GM18858 (cell line): ENCODE measurements at regions not wholly inside any gene's neighbourhood (a gene's known extent, or its start where the extent isn't known, plus 50 kb on each side); places are given as distances from the start of the nearest gene placed in this dataset.
"Not testable (repeated sequence)": the region's sequence is repeated elsewhere in the genome, so short reads cannot be mapped to it uniquely, and the experiment has no call there.

Experiments used
- ATAC-seq: cut with Tn5 transposase; IDR thresholded peaks from one replicate; pipeline ENCODE4 v1.9.1; 2021; ENCODE audit not compliant: unreplicated experiment

DNA sequence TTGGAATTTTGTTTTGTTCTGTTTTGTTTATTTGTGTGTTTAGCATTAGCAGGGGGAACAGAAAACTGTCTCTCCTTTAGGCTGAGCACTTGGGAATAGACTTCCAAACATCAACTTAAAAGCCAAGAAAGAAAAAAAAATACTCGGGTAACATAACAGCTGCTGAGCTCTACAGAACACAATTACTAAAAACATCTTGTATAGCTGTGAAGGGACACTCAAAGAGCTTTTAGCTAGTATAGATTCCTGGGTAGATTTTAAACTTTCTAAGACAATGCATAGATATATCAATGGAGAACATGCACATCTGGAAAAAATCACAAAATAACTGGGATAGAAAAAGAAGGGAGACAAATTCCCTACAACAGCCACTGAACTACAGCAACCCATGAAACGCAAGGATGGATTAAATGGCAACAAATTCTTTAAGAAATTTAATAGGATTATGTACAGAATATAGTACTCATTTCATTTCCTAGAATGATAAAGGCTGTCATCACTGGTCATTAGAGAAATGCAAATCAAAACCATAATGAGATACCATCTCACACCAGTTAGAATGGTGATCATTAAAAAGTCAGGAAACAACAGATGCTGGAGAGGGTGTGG is 174.3 kb upstream of the KRR1 start:
- ATAC-seq: no peak

- ATAC-seq: no peak
These were observed 173.5 kb upstream of the KRR1 start for GRCh38 chr12:75684678-75685616.

DNA sequence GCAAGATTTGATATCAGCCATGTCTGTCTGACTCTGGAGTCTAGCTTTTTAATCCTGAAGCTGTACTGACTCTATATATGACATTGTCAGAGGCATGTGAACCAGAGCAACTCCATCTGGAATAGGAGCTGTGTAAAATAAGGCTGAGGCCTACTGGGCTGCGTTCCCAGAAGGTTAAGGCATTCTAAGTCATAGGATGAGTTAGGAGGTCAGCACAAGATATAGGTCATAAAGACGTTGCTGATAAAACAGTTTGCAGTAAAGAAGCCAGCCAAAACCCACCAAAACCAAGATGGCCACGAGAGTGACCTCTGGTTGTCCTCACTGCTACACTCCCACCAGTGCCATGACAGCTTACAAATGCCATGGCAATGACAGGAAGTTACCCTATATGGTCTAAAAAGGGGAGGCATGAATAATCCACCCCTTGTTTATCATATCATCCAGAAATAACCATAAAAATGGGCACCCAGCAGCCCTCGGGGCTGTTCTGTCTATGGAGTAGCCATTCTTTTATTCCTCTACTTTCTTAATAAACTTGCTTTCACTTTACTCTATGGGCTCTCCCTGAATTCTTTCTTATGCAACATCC is 172.7 kb upstream of the KRR1 start:
- not testable (repeated sequence) for ATAC-seq

DNA sequence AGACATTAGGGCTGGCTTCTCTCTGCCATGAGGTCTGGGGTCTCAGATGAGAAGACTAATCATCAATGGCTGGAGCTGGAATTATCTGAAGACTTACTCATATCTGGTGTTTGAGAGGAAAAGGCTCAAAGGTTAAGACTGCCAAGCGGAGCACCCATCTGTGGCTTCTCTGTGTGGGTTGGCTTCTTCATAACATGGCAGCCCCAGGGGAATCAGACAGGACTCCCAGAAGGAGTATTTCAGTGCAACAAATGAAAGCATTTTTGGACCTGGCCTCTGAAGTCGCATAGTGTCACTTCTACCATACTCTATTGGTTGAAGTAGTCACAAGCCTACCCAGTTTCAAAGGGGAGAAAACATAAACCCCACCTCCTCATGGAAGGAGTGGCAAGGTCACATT is 171.8 kb upstream of the KRR1 start:
- no peak for ATAC-seq

DNA sequence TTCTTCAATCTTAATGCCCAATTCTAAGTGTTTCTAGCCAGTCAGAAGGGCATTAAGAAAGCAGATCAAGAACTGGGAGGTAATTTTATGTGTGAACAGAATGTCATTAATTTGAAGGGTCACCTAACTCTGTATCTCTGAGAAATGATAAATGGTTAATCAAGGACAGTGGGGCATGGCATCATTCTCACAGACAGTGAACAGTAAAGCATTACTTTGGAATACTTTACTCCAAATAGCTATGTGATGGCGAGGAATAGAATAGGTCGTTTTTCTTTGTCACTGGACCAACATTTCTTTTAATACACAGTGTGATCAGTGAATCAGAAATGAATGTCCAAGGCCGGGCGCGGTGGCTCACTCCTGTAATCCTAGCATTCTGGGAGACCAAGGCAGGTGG is 166.1 kb upstream of the KRR1 start:
- no peak for ATAC-seq

DNA sequence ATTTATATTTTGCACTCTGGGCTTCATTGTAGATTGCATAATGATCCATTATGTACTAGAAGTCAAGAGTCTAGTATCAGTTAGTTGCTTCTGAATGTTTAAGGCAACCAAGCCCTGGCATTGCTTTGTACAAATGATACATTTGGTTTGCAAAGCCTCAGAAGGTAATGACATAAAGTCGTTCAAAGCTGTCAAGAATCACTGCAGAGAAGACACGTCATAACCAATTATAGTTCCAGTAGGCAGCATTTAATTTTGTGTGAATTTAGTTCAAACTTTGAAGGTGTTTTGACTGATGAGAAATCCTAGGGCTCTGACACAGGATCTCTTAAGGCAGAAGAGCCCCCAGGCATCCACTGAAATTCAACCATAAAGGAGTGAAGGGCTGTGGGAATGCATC is 163.0 kb upstream of the KRR1 start:
- ATAC-seq: no peak

GRCh38 chr12:75672200-75672599 is 160.8 kb upstream of the KRR1 start:
- ATAC-seq: no peak

DNA sequence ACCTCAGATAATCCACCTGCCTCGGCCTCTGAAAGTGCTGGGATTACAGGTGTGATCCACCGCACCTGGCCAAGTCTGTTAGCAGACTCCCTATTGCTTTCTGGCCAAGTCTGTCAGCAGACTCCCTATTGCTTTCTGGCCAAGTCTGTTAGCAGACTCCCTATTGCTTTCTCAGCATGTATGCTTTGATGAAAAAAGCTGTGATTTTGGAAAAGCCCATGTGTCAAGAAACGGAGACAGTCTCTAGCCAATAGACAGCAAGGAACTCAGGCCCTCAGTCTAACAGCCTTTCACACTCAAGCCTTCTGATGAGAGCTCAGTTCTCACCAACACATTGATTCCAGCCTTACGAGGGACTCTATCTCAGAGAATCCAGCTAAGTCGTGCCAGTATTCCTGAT is 158.8 kb upstream of the KRR1 start:
- no peak for ATAC-seq

- no peak for ATAC-seq
These were observed 155.5 kb upstream of the KRR1 start for GRCh38 chr12:75666939-75667334.

DNA sequence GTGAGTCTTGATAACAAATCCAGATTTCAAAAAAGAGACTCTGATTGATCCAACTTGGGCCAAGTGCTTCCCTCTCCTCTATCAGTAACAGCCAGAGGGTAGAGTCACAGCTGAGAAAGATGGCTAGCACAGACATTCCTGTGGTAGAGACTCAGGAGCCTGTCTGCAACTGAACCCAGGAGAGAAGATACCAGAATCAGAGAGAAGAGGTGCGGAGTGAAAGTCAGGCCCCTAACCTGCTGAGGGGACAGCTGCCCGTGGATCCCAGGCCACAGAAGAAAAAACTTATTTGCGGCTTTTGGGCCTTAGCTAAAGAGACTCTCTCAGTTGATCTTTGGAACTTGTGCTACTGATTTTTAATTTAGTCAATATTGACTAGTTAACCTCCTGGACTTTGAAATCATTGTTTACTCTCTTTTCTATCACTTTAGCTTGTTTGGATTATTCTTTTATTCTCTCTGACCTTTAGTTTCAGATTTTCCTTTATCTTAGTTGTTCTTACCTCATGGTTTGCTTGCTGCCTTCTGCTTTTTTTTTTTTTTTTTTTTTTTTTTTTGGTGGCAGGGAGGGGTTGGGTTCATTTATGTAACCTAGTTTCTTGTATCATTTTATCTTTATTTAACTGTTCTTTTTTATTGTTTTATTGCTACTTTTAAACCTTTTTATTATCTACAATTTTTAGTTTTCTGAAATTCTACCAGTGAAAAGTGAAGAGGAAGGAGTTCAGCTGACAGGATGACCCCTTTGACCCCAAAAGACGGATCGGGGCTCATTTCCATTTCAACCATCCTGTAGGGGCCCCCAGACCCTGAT is 154.9 kb upstream of the KRR1 start:
- ATAC-seq: no peak

GRCh38 chr12:75665216-75665615 is 153.8 kb upstream of the KRR1 start:
- no peak for ATAC-seq

DNA sequence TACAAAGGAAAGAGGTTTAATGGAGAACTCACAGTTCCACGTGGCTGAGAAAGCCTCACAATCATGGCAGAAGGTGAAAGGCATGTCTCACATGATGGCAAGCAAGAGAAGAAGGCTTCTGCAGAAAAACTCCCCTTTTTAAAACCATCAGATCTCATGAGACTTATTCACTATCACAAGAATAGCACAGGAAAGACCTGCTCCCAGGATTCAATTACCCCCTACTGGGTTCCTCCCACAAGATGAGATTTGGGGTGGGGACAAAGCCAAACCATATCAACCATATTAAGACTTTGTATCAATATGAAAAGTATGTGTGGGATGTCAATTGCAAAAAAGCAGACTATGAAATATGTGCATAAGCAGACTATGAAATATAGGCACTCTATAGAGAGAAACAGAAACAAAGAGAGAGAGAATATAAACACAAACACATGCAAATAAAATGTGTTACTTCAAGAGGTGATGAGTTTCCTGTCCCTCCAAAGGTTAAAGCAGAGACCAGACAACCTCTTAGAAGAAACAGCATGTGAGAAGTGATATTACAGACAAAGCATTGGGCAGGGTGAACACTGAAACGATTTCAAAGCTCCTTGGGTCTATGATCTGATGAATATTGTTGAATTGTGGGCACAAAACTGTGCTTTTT is 151.2 kb upstream of the KRR1 start:
- ATAC-seq: no peak

GRCh38 chr12:75661908-75662307 is 150.5 kb upstream of the KRR1 start:
- ATAC-seq: no peak

GRCh38 chr12:75660805-75661404 is 149.5 kb upstream of the KRR1 start:
- no peak for ATAC-seq

DNA sequence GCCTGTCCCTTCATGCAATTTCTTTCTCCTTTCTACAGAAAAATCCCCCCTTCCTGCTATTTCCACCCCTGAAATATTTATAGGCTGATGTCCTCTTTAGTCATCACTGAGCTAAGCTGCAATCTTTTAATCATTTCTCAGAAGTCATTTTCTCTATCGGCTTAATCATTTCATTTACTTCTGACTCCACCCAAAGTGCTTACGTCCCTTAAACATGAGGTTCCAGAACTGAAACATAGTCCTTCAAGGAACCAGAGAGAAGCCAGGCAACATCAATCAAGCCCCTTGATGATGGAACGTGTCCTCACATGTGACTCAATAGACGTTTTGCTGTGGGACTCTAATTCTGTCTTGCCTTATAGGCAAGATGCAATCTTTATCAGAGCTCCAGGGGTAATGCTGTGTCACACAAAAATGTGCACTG is 148.7 kb upstream of the KRR1 start:
- no peak for ATAC-seq

DNA sequence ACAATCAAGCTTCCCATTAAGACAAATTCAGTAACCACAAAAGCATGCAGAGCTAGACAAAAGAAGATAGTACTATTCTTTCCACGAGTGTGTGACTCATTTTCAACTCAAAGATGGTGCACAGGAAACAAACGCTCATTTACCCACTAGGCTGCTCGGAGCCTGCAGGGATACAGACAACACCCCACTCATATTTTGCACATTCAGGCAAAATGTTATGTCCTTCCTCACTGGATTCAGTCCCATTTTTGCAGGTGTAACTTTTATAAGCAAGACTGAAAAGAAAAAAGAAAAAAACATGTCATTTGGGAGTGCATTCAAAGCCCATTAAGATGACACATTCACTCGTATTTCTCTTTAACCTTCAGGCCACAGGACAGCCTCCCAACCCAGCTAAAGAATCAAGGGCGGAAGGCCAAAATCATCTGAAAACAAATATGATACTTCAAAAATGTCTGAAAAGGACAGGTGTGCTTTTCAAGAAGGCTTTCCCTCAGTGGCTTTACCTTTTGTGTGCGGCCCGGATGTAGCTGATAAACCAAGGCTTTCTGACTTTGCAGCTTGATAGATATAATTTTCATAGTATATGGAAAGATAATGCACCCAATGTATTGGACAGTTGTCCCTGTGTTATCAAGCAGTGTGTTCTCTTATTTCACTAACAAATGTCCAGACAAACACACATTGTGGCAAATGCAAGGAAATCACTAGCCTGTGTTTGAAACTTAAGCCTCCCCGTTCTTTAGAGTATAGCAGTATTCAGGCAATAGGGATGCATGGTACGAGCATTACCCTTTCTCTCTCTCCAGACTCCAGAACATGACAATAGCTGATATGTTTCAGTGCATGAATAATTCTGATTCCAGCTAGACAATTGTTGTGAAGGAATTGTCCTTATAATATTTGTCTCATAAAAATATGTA is 147.8 kb upstream of the KRR1 start:
- no peak for ATAC-seq

- no peak for ATAC-seq
These were observed 146.9 kb upstream of the KRR1 start for GRCh38 chr12:75658286-75658685.

DNA sequence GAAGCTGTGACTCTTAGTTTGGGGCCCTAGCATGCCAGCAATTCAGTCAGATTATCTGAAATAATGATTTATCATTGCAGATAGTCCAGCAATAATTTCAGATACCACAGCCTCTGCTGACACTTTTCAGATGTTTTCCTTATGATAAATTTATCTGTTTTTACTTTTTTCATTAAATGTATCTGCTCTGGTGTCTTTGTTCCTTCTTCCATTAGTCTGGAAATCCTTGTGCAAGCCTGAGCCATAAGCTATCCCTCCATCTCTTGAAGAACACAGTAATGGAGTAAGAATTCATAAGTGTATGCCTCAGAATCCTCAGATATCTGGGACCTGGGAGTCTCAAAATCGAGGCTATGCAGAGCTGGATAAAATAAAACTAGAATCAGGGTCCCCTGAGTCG is 146.4 kb upstream of the KRR1 start:
- ATAC-seq: no peak

- ATAC-seq: not testable (repeated sequence)
These were observed 145.9 kb upstream of the KRR1 start for GRCh38 chr12:75657354-75657753.
